ENCODE measurements at regions not wholly inside any gene's neighbourhood (a gene's known extent, or its start where the extent isn't known, plus 50 kb on each side); places are given as distances from the start of the nearest gene placed in this dataset.

- no peak for TF ChIP-seq EP300 (IDR thresholded peaks at IDR 0.05)
- TF ChIP-seq, protein P1, sequence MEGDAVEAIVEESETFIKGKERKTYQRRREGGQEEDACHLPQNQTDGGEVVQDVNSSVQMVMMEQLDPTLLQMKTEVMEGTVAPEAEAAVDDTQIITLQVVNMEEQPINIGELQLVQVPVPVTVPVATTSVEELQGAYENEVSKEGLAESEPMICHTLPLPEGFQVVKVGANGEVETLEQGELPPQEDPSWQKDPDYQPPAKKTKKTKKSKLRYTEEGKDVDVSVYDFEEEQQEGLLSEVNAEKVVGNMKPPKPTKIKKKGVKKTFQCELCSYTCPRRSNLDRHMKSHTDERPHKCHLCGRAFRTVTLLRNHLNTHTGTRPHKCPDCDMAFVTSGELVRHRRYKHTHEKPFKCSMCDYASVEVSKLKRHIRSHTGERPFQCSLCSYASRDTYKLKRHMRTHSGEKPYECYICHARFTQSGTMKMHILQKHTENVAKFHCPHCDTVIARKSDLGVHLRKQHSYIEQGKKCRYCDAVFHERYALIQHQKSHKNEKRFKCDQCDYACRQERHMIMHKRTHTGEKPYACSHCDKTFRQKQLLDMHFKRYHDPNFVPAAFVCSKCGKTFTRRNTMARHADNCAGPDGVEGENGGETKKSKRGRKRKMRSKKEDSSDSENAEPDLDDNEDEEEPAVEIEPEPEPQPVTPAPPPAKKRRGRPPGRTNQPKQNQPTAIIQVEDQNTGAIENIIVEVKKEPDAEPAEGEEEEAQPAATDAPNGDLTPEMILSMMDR (IDR thresholded peaks at IDR 0.05) = no peak
Measured at GRCh38 chr9:13814647-13815400, 499.1 kb downstream of the NFIB start.

Data from gastroesophageal sphincter (tissue), 3 donors.